Suppressor macrophage treated with lipopolysaccharide for 4 hours (primary cell): ENCODE measurements at regions not wholly inside any gene's neighbourhood (a gene's known extent, or its start where the extent isn't known, plus 50 kb on each side); places are given as distances from the start of the nearest gene placed in this dataset.
A peak's percentile ranks its signal among the peaks of the same experiment; 100 is the strongest.

Experiments
- DNase-seq: peaks from one replicate; pipeline ENCODE4 v3.0.0-alpha.2; 2020

- no peak for DNase-seq
These were observed 89.4 kb downstream of the TMEM30B start for GRCh38 chr14:61191733-61192132.

DNA sequence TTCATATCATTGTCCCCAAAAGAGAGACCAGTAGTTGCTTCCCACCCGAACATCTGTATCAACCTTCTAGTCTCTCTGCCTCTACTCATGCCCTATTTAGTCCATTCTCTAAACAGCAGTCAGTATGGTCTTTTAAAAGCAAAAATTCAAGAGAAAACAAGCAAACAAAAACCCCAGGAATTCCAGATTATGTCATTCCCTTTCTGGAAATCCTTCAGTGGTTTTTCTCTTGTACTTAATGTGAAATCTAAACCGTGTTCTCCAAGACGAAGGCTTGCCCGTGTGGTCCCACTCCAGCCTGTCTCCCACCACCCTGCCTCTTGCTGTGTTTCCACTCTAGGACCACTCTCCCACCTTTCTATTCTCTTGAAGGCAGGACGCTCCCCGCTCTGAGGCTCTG is 90.8 kb downstream of the TMEM30B start:
- no peak for DNase-seq

- DNase-seq: peak; percentile 80
These were observed 91.9 kb downstream of the TMEM30B start for GRCh38 chr14:61188978-61189808.

DNA sequence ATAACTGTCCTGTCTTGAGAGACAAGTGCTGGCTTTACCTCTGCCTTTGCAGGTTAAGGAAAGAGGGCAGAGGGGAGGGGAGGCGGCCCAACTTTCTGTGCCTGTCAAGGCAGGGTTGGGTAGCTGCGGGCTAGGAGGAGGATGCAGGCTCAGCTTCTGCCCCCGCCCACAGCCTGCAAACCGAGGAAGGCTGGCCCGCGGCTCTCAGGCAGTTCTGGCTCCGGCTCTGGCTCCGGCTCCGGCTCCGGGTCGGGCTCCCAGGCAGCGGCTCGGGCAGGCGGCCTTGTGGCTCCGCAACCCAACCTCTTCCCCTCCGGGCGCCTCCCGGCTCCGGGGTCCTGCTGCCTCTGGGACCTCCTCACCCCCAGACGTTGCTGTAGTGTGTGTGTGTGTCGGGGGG is 92.9 kb downstream of the TMEM30B start:
- DNase-seq: peak; percentile 14

DNA sequence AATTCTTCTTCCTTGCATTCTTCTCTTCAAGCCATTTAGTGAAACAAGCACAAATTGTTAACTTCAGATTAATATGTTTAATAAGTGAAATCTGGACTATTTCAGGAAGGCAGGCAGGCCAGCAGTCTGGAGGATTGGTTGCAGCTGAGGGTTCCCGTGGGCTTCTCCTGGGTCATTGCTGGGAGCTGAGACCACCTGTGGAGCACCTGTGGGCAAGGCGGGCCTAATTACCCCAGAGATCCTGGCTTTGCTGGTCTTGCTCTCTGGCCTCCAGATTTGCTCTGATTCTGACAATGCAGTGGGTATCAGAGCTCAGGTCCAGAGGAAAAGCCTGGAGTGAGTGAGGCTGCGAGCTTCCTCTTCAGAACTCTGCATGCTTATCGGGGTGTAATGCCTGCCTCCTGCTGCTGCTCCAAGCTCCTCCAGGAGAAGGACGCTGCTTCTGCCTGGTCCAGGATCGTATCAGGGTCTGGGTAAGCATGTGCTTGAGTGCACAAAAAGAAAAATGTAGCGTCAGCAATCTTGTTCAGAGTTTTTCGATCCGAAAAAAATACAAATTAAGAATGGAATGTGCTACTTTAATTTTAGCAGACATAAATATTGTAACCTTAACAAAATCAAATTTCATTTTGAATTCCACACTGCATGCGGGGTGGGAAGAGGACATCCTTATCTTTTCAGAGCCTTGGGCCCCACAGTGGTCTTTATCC is 93.8 kb downstream of the TMEM30B start:
- DNase-seq: no peak

DNA sequence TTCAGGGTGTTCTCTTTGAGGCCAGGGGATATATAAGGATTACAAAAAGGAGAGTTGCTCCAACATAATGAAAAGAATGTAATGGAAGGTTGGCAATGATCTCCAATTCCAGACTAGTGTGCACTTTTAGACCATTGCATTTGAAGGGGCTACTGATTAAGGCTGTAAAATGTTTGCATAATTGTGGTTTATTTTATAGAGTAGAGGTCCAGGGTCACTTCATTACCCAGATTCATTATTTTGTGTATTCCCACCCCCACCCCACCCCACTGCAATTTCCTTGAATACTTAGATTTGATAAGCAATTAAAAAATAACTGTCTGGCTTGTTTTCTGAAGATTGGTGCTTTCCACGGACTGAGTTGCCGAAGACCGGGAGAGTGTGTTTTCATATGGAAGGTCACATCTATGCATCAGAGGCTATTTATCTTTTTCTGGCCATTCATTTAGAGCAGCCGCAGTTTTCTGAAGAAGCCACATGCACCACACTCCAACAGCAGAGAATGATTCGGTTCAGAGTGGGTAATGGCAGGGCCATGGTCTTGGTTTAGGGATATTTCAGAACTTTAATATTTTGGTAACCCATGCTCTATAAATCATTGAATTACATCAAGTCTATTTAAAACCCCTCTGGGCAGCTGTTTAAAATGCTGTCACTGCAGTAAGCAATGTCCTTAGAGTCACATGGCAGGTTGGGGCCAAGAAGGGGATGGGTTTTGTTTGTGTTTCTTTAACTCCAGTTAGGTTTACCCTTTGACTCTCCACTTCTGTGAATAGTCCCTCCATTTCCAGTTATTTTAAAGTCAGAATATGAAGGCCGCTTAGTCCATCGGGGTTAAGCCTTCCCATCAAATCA is 94.6 kb downstream of the TMEM30B start:
- DNase-seq: no peak

DNA sequence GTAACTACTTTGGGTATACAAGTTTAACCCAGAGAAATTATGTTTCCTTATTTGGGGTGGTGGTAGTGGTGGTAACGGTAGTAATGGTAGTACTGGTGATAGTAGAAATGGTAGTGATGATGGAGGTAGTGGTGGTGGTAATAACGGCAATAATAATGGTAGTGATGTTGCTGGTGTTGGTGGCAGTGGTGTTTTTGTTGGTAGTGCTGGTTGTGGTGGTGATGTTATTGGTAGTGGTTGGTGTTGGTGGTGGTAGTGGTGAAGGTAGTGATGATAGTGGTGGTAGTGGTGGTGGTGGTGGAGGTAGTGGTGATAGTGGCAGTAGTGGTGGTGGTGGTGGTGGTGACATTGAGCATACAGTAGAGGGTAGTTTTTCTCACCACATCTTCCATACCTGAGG is 95.6 kb downstream of the TMEM30B start:
- DNase-seq: no peak

GRCh38 chr14:61184112-61184511 is 97.0 kb downstream of the TMEM30B start:
- no peak for DNase-seq

DNA sequence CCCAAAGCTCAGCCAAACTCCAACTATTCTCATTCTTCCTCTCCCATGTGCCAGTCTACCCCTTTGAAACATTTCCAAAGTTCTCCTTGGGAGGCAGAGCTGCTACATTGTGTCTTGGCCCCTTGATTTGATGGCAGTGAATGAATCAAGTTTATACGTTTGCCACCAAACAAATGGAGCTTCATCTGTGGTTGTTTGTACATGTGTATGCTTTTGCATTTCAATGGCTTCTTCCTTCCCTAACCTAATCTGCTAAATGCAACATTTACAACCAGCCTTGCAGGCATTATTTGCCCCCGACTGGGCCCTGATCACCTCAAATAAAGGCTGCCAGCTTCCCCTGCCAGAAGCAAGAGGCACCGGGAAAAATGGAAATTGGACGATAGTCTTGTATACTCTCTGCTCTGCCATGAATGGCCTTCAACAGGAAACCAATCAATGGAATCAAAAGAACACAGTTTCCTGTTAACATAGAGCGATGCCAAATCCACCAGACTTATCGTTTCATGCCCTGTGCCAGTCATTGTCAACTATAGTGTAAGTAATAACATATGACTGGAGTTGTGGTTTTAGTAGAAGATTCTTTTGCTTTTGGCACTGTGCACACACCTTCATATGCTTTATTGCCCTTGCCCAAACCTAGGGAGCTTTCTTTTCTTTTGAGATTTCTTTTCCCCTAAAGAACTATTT is 97.8 kb downstream of the TMEM30B start:
- DNase-seq: no peak

DNA sequence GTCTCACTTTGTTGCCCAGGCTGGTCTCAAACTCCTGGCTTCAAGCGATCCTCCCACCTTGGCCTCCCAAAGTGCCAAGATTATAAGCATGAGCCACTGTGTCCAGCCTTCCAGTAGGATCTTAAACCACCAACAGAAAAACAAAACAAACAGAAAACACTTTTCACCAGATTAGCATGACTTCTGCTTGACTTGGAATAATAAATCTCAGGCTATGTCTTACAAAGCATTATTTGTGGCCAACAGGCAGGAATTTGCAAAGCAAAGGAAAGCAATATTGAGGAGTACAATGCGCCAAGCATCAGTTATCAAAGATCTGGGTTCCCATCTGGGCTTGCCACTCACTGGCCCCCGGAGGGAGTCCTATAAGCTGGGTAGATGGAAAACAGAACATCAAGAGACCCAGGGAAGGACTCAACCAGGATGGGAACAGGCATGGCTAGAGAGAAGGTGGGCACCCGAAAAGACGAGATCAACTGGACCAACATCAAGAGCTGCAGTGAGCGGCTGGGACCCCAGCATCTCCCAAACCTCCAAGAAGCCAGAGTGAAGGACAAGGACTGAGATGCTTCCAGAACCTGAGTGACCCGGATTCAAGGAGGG is 101.2 kb downstream of the TMEM30B start:
- DNase-seq: no peak

DNA sequence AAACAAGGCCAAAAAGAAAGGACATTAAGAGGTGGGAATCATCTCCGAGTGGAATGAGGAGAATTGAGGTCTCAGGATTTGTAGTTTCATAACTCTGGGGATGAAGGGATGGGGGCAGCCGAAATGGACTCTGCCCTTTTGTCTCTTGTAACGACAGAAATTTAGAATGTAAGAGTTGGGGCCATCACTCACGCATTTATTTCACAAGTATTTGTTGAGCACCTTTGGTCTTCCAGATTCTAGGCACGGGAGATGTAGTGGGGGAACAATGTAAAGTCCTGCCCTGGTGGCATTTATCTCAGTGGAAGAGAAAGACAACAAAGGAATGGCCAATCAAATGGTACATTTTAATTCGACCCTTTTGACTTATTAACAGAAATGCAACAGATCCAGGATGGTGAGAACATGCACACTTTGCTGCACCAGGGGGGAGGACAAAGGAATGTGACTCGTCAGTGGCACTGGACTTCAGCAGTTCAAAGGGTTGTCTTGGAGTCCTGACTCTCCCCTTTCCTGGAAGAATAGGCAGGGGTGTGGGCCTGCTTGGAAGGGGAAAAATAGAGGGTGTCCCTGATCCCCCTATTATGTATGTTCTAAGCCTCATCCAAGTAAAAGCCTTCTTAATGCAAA is 102.0 kb downstream of the TMEM30B start:
- DNase-seq: peak; percentile 24

DNA sequence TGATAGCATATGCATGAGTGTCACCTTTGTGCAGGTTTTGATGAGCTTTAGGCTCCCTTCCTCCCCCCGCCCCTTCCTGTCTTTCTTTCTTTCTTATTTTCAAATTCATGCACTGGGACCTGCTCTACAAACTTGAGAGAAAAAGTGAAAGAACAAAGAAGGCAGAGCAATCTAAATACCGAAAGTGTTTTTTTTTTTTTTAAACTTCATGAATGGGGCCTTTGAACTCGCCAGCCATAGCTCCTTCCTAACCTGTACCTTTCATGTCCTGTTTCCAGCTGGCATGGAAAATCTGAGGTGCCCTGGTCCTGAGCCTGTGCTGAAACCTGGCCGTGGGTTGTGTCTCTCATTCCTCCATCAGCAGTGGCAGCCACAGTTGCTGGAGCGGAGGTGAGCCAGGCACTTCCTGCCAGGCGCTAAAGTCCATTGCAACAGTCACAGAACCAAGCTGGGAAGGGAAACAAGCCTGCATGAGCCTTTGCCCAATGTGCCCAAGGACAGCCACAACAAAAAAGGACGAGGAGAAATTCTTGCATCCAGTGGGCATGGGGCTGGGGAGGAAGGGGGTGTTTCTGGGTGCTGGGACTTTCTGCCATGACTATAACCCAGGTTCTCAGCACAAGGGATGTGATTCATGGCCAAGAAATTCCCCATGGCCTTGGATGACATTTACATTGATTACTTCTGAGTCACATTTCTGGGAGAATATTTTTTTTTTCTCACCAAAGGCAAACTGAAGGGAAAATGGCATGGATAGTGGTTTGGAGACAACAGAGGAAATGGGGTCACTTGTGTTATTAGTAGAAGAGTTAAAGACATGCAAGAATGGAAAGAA is 102.7 kb downstream of the TMEM30B start:
- peak; percentile 81 for DNase-seq

DNA sequence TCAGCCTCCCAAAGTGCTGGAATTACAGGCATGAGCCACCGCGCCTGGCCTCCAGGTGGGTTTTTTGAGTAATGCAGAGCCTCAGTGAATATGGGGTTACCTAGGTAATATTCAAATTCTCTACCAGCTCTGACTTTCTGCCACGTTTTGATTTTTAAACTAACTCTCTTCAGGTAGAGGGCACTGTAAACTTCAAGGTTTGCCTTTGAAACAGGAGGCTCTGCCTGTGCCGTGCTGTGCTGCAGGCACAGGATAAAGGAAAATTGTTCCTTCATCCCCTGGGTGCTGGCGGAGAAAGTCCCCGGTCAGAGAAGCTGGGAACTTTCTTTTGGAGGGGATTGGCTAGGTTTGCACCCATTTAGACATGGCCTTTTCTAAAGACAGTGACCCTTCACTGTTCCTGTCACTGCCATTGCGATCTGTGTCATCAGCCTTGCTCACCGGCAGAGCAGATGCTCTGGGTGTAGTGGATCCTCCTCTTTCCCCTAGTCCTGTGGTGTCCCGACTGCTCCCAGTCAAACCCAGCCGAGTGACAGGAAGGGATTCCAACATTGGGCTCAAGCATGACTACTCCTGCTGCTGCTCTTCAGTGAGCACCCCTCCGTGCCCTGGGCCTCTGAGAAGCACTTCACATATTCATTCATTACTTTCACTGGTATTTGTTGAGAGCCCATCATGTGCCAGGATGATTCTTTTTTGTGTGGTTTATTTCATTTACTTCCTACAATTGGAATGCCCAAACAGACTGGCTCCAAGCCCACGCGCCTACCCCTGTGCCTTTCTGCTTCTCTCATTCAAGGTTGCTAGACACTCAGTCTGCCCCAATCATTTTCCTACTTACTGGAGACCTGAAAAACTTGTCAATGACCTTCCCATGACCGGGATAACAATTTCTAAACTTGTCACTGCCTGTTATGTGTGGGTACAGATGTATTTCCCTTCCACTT is 103.6 kb downstream of the TMEM30B start:
- DNase-seq: peak; percentile 14

DNA sequence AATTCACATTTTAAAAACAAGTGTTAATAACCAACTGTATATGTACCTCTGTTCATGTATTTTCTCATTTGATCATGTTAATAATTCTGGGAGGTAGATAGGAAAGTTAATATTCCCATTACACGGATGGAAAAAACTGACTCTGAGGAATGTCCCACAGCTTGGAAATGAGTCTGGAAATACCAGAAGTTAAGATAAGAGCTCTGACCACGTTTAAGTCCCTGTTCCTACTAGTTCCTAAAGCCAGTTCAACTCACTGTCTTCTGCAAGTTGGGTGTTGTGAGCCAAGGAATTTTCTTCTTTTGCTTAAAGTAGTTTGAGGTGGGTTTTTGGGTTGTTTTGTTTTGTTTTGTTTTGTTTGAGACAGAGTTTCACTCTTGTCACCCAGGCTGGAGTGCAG is 104.5 kb downstream of the TMEM30B start:
- no peak for DNase-seq

- DNase-seq: no peak
These were observed 106.2 kb downstream of the TMEM30B start for GRCh38 chr14:61174987-61175386.

GRCh38 chr14:61174441-61174891 is 106.7 kb downstream of the TMEM30B start:
- no peak for DNase-seq

GRCh38 chr14:61171727-61172126 is 109.4 kb downstream of the TMEM30B start:
- no peak for DNase-seq

DNA sequence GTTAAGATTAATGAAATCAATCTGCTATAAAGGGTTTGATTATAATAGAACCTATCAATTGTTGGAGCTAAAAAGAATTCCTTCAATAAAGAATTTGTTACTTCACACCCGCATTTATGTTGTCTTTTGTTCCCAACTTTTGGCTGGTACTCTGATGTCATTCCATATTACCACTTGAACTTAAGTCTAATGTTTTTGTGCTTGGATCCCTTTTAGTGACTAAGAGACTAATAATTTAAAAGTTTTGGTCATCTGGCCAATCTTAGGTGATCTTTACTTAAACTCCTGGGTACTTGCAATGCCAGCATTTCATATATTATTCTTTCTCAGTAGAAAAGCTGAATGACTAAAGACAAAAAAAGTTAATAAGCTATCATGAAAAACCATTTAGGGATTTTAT is 113.0 kb downstream of the TMEM30B start:
- DNase-seq: no peak

DNA sequence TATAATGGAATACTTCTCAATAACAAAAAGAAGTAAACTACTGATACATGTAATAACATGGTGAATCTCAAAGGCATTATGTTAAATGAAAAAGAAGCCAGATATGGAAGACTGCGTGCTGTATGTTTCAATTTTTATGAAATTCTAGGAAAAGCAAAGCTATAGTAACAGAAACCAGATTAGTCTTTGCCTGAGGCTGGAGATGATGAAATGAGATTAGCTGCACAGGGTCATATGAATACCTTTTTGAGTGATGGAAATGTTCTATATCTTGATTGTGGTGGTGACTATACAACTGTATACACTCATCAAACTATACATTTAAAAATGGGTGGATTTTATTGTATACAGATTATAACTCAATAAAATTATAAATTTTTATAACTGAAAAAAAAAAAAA is 113.5 kb downstream of the TMEM30B start:
- DNase-seq: no peak

DNA sequence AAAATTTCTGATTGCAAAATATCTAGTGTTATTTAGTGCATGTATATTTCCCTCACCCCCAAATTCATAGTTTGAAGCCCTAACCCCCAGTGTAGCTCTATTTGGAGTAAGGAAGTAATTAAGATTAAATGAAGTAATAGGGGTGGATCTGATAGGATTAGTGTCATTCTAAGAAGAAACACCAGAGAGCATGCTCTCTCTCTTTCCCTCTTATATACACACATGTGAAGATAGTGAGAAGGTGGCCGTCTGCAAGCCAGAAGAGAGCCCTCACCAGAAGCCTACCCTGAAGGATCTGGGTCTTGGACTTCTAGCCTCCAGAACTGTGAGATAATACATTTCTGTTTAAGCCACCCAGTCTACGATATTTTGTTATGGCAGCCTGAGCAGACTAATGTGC is 120.3 kb downstream of the TMEM30B start:
- DNase-seq: no peak
